HG02588 (cell line): ENCODE measurements at regions not wholly inside any gene's neighbourhood (a gene's known extent, or its start where the extent isn't known, plus 50 kb on each side); places are given as distances from the start of the nearest gene placed in this dataset.

ENCODE experiments used
- ATAC-seq: cut with Tn5 transposase; IDR thresholded peaks from one replicate; pipeline ENCODE4 v1.9.1; 2021; ENCODE audit warnings: mild to moderate bottlenecking, moderate library complexity; ENCODE audit not compliant: unreplicated experiment

GRCh38 chr20:50398821-50399554 lies 111.2 kb upstream of the PTPN1 start:
- no peak for ATAC-seq

- ATAC-seq, result no peak
Observed at GRCh38 chr20:50399555-50399916, 110.6 kb upstream of the PTPN1 start.

- ATAC-seq, result no peak
Observed at GRCh38 chr20:50399917-50400704, 110.1 kb upstream of the PTPN1 start.

- no peak for ATAC-seq
Observed at GRCh38 chr20:50400705-50401586, 109.2 kb upstream of the PTPN1 start.

GRCh38 chr20:50401587-50402418 lies 108.4 kb upstream of the PTPN1 start:
- ATAC-seq, result no peak

GRCh38 chr20:50403565-50404418 lies 106.4 kb upstream of the PTPN1 start:
- ATAC-seq, result no peak

GRCh38 chr20:50404419-50405234 lies 105.6 kb upstream of the PTPN1 start:
- no peak for ATAC-seq

GRCh38 chr20:50405235-50405914 lies 104.8 kb upstream of the PTPN1 start:
- ATAC-seq, result no peak

GRCh38 chr20:50405915-50406609 lies 104.1 kb upstream of the PTPN1 start:
- ATAC-seq, result no peak

- no peak for ATAC-seq
Observed at GRCh38 chr20:50406610-50407136, 103.5 kb upstream of the PTPN1 start.

GRCh38 chr20:50408526-50409364 lies 101.4 kb upstream of the PTPN1 start:
- no peak for ATAC-seq

GRCh38 chr20:50409495-50409894 lies 100.7 kb upstream of the PTPN1 start:
- no peak for ATAC-seq

- ATAC-seq, result no peak
Observed at GRCh38 chr20:50410343-50410742, 99.8 kb upstream of the PTPN1 start.

GRCh38 chr20:50412069-50412468 lies 98.1 kb upstream of the PTPN1 start:
- ATAC-seq, result no peak

GRCh38 chr20:50412499-50412898 lies 97.7 kb upstream of the PTPN1 start:
- no peak for ATAC-seq

- no peak for ATAC-seq
Observed at GRCh38 chr20:50413088-50413500, 97.1 kb upstream of the PTPN1 start.
